ENCODE measurements at regions not wholly inside any gene's neighbourhood (a gene's known extent, or its start where the extent isn't known, plus 50 kb on each side); places are given as distances from the start of the nearest gene placed in this dataset.
"Not testable (repeated sequence)": the region's sequence is repeated elsewhere in the genome, so short reads cannot be mapped to it uniquely, and the experiment has no call there.

DNA sequence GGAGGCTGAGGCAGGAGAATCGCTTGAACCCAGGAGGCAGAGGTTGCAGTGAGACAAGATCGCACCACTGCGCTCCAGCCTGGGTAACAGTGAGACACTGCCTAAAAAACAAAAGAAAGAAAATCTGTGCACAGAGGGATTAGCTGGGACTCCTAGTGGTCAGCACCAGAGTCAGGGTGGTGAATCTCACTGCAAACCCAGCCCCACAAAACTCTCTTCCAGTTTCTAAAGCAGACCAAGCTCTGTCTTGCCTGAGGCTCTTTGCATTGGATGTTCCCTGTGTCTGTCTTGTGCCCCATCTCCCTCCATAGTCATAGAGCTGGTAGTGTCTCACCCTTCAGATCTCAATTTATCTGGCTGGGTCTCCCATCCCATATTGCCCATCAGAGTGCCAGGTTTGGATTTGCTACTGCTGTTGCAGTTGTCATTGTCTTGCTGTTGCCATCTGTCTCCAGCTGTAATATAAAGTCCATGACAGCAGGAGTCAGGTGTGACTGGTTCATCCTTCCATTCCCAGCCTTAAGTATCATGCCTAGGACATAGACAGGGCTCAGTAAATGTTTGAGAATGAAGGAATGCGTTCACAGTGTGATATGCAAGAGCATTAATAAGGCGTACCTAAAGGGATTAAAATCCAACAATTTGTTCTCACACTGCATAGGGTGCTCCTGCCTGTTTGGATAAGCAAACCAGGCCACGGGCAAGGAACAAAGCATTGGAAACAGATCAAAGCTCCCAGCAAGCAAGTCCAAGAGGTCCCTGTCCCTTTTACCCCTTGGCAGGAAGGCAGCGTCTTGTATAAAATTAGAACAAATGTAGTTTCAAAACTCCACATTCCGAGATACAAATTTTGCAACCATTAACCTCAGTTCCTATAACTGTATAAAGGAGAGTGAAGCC, 614.6 kb upstream of the CDH5 start:
- no peak for DNase-seq

DNA sequence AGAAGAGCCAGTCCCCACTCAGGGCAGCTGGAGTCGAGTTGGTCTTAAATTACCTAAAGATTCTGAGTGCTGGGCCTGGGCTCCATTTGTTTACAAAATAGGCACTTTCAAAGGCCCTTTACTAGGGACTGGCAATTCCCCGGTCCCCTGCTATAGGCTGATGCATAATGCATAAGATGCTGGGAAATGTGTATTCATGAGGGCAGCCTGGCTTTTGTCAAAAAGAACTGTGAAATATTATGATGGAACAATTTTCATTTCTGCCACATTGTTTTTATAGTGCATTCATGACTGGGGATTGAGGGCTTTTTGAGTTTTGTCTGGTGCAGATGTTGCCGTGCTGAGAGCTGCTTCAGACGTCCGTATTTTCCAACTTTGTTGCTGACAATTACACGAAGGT, 617.0 kb upstream of the CDH5 start:
- DNase-seq: no peak

DNA sequence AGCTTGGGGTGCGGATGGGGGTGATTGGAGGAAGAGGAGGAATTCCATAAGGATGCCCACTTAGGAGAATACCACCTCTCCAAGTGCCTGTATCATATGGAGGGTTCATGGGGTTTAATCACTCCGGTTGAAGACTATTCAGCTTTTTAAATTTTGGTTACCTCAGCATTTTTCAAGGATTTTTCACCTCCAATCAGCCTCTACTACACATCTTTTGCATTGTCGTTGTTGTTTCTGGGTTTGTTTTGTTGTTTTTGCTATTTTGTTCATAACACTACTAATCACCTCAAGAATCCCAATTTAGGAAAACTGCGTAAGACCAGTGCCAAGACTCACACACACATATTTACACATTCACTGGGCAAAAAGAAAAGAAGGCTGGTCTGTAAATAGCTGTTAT, 619.5 kb upstream of the CDH5 start:
- no peak for DNase-seq

DNA sequence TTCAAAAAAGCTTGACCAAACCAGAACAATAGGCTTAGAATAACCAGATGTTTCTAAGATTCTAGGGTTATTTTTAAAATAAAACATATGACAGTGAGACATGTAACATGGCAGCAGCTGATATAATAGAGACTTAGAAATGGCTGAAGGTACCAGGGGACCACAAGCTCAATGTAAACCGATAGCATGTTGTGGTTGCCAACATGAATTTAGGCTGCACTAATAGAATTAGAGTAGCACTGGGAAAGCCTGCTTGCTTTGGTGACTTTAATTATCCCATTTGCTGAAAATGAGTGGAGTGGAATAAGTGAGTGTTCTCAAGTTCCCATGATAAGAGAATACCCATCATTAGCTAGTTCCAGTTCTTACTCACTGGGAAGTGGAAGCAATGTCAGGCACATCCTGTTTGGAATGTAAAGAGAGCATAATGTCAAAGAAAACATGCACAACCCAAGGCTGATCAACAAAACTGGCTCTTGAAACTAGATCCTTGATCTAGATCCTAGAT, 621.2 kb upstream of the CDH5 start:
- no peak for DNase-seq

DNA sequence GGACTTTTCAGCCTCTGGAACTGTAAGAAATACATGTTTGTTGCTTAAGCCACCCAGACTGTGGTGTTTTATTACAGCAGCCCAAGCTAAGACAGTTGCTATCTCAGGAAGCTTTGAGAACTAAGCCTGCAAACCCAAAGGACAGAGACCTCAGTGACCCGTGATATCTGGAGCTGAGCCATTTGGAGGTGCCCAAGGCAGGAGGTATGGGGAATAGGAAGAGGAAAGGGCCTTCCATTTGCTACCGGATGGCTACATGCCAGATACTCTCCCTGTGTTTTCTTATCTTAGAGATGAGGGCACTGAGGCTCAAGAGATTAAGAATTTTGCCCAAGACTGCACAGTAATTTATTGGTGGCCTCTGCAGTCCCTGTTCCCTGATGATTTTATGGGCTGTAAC, 622.1 kb upstream of the CDH5 start:
- DNase-seq: no peak

DNA sequence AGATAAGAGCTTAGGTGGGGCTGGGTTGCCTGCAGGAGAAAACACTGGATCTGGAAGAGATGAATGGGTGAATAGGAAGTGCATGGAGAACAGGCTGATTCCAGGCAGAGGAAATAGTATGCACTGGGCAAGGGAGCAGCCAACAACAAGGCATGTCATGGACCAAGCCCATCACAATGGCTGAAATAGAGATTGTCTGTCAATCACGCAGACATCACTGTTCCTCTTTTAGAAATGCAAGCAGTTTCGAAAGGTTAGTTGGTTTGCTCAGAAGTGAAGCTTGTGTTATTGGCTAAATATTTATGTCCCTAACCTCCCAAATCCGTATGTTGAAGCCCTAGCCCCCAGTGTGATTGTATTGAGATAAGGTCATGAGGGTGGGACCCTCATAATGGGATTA, 621.7 kb upstream of the CDH11 start:
- no peak for DNase-seq

DNA sequence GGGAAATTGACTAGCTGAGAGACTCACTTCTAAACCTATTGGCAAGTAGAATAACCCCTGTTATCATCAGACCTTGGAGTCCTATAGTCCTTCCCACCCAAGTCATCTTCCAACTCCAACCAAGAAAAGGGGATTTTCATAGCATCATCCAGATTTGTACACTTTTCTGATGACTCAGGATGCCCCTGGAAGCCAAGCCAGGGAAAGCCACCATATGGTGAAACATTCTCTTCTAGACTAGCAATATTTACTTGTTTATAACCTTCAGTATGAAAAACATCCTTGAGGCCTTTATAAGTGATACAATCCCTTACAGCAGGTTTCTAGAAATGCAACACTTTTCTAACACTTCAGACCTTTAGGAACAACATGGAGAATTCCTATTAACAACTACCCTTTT, 618.8 kb upstream of the CDH11 start:
- DNase-seq: no peak

DNA sequence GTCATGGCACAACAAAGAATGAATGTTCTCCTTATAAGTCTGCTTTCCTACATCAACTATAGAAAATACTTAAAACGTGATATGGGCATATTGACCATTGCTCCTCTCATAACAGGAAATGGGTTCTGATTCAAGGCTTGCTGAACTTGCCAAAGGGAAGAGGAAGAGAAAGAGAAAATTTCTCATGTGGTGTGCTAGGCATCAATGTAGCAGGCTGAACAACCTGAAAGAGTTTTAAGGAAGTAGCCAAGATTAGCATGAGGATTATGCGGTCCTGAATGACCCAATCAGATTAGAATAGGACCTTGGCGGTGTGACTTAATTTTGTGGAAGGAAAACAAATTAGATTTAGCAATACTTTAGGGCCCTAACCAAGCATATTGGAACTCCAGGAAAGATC, 617.7 kb upstream of the CDH11 start:
- DNase-seq: no peak

DNA sequence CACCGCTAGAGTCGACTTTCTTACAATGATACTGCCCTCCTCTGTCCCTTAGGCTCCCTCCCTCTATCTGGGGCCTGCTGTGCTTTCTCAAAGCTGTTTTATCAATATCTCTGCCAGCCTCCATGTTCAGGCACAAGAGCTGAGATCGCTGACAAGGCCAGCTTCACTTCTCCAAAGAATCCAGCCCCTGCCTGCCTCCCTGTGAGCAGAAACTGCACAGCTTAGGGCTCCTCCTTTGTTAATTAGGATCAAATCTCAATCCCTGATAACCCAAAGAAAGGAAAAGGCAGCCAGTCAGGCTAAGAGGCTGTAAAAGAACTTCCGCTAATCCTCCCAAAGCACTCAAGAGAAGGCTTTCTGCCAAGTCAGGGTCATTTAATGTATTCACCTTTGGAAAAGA, 616.0 kb upstream of the CDH11 start:
- DNase-seq: no peak

DNA sequence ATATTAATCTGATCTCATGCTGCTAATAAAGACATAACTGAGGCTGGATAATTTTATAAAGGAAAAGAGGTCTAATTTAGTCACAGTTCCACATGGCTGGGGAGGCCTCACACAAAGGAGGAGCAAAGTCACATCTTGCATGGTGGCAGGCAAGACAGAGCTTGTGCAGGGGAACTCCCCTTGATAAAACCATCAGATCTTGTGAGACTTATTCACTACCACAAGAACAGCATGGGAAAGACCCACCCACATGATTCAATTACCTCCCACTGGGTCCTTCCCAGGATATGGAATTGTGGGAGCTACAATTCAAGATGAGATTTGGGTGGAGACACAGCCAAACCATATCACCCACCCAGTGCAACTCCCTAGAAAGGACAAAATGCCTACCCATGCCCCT, 613.8 kb upstream of the CDH11 start:
- DNase-seq: not testable (repeated sequence)

DNA sequence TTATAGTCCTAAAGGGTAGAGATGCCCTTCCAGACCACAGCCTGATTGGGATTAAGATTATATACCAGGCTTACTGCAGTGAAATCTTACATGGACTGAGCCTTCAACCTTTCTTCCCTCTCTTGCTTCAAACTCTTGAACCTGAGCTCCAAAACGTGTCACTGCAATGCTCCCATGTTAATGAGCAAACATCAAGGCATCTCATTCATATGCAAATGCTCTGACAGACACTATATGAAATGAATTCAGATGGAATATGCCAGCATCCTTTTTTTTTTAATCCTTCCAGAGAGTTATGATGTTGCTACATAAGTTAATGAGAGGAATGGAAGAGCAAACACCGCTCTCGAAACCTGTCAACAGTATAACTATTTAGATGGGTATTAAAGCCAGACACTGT, 611.9 kb upstream of the CDH11 start:
- DNase-seq: no peak

DNA sequence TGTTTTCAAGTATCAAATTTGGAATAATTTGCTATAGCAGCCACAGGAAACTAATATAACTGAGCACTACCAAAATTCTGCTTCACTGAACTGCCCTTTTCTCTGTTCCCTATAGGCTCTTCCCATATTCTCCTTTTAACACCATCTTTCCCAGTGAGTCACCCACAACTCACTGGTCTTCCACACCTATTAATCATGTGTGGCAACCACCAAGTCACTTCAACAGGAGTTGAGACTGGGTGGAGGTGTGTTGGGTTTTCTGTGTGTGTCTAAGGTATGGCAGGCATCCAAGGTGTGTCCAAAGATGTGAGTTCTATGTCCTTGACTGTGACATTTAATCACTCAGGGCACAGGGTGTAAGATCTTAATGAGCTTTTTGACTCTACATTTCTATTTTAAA, 610.0 kb upstream of the CDH11 start:
- DNase-seq: no peak

DNA sequence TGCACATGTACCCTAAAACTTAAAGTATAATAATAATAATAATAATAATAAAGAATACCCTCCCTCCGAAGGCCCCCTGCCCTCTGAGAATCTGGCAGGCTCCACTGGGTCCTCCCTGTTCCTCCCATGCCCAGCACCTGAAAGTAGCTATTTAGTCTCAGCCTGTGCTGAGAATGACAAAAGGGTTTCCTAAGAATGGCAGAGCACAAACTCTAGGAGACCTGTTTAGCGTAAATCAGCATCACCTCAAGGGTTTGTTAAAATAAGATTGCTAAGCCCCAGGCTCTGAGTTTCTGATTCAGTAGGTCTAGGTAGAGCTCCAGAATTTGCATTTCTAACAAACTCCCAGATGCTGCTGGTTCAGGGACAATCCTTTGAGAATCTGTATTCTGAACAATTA, 606.8 kb upstream of the CDH11 start:
- no peak for DNase-seq

DNA sequence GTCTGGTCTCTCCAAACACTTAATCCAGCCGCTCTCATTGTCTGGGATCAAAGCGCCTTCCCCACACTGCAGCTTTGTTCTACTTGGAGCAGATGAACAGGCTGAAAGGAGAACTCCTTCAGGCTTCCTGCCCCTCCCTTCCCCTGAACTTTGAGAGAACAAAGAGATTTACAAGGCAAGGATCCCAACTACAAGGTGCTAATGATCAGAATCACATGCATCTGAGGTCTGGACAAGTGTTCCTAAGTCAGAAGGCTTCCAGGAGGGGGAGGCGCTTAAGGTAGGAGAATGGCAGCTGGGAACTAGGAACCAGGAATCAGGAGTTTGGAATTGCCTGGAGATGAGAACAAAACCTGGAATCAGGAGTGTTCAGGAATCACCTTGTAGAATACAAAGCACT, 606.3 kb upstream of the CDH11 start:
- DNase-seq: no peak

DNA sequence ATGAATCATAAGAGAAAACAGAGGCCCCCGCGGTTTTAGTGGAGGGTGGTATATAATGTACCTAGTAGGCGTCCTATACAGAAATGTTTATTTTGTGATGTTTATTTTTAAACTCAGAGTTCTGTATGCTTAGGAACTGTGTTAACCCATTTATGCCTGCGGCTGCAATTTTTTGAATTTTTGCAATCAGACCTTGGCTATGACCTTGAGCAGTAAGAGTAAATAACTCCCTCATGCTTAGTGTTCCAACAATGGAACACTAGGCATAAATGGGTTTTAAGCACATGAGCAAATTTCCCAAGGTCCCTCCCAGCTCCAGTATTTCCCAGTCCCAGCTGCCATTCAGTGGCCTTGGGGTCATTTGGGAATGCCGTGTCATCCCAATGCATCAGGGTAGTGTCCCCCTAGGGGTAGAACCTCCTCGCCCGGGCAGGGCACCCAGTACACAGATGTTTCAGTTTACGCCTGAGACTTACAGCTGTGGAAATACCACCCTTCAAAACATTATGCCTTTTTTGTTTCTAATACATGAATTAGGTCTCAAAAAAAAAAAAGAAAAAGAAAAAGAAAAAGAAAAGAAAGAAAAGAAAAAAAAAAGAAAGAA, 605.8 kb upstream of the CDH11 start:
- no peak for DNase-seq

DNA sequence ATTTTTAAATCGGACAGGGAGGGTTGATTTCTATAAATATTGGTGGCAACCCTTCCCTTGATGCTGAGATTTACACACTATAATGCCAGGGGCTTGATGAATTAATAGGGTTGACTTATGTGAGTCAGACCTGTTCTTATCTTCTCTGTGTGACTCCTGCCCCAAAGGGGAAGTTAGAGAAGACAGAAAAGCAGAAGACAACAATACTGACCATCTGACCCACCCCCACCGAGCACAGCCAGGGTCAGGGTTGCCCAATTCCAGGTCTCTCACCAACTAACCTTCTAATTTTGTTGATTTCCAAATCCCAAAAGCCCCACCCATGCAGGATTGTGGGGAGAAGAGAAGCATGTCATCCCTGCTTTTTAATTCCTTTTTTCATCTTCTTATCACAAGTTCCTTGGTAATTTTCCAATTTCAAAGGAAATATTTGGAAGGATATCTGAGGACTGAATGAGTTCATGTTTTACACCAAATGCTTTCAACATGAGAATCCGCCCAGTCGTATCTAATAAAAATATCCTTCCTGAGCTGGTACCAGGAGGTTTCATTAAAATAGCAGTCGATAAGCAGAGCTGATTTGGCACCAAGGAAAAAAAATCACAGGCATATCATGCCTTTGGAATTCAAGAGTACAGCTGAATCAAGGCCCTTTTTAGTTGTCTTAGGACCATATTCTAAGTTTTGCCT, 603.4 kb upstream of the CDH11 start:
- peak; percentile 25 for DNase-seq

DNA sequence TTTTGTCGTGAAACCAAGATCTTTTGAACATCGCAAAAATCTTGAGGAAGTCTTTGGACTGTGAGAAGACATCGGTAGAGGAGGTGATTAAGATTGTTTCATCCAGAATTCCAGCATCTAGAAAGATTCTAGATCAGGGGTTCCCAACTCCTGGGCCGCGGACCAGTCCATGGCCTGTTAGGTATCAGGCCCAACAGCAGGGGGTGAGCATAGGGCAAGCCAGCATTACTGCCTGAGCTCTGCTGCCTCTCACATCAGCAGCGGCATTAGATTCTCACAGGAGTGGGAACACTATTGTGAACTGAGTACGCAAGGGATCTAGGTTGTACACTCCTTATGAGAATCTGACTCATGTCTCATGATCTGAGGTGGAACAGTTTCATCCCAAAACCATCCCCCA, 600.6 kb upstream of the CDH11 start:
- DNase-seq: no peak

DNA sequence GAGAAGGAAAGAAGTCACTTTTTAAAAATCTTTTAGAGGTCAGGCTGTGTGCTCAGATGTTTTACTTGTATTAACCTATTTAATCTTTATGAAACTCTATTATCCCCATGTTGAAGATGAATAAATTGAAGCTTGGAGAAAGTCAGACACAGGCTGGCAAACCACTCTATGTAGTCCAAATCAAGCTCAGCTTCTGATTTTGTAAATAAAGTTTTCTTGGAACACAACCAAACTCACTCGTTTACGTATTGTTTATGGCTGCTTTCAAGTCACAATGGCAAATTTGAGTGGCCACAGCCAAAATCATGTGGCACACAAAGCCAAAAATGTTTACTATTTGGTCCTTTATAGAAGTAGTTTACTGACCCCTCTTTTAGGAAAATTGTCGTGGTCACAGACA, 596.0 kb upstream of the CDH11 start:
- no peak for DNase-seq

DNA sequence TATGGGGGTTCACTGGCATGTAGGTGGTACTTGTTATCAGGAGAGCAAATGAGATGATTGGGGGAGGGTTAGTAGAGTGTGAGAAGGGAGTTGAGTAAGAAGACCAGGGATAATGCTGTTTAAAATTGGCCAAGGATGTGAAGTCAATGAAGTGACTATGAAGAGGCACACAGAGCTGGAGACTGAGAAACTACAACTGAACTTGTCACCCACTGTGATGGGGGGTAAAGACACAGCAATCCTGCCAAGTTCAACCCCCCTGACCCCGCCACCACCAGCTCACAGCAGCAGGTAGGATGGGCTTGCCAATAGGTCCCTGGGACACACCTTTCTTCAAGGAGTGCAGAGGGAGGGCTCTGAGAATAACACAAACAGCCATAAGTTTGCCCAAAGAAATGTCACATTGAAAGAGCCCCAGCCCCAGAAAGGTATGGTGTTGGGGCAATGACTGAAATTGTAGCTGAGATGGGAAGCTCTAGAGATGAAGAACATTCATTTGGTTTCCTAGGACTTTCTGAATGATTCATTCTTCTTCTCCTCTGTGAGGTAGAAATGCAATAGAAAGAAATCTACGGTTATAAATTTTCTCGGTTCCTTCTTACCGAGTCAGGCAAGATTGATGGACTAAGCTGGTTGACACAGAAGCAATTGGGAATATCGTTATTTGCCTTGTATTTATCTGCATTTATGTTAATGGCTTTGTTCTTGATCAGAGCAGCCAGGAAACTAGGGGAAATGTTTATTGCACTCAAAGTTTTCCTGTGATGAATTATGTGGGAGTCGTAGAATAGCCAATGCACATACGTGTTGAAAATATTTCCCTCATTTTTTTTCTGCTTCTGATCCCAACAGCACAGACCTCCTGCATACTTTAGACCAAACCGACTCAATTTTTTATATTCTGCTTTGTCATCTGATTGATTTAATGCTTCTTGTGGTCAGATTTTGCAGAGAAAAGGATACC, 595.2 kb upstream of the CDH11 start:
- DNase-seq: no peak

DNA sequence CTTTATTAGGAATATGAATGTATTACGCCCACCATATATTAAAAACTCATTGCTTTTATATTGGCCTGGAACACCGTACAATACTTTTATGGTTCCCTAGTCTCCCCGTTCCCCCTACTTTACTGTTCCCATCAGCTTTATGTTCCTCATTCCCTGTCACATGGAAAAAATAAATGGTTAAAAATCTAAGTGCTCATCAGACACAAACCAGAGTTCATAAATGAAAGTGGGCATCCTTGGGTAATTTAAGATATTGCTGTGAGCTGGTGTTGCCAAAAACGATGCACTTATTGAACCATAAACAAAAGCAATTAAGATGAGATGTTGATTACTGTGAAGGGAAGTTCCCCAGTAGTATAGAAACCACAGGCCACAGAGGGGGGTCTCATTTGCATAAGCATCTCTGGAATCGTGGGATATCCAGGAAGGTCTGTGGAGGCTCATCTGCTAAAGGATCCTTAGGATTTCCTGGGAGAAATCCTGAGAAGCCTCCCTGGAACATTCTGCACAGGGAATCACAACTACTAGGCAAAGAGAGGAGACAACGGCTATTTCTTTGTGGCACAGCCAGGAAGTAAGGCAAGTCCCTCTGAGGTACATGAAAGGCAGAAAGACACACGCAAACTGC, 591.4 kb upstream of the CDH11 start:
- DNase-seq: no peak

DNA sequence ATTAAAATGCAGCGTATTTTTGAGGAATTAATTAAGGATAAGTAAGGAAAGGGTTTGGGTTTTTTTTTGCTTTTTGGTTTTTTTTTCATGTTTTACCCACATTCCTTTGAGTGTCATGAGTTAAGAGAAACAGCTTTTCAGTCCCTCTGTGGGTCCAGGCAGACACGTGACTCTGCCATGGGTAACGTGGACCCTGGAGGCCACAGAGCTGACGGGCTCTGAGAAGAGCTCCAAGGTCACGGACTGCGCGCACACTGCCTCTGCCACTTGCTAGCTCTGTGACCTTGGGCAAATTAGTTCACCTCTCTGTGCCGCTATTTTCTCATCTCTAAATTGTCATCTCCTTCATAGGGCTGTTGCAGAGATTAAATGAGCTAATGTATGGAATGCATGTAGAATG, 588.2 kb upstream of the CDH11 start:
- DNase-seq: no peak

DNA sequence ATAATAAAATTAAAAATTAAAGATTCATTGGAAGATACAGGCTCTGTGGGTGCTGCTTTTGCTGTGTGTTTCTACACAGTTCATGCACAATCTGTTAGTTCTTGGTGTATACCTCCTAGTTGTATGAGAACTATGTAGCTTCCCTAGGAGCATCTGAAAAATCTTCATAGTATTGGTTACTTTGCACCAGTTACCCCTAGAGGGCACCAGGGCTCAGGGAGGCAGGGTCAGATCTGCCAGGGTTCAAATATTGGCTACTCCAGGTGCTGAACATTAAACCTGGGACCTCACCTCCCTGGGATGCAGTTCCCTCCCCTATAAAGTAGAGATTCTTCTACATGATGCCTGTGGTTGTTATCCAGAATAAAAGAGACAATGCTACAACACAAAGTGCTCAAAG, 583.0 kb upstream of the CDH11 start:
- DNase-seq: no peak
